Keratinocyte (primary cell): ENCODE measurements at regions not wholly inside any gene's neighbourhood (a gene's known extent, or its start where the extent isn't known, plus 50 kb on each side); places are given as distances from the start of the nearest gene placed in this dataset.
"Not testable (repeated sequence)": the region's sequence is repeated elsewhere in the genome, so short reads cannot be mapped to it uniquely, and the experiment has no call there.

ENCODE experiments used
- DNase-seq: peaks from one replicate; pipeline ENCODE4 v3.0.0-alpha.2; 2011; ENCODE audit warnings: low read depth, missing footprints, low spot score
- FAIRE-seq: peaks from 2 replicates; lab custom pipeline; 2011; peaks lifted over from hg19 to GRCh38; lab: Jason Lieb, UNC
- H2AFZ ChIP-seq: 2 replicates; pipeline ENCODE4 v1.6.0; 2012; ENCODE audit warnings: low read length, control low read depth, inconsistent platforms; ENCODE audit not compliant: control insufficient read depth
- H3K27ac ChIP-seq: 2 replicates; pipeline ENCODE4 v1.5.1; 2011; ENCODE audit warnings: low read length; ENCODE audit not compliant: control insufficient read depth, insufficient read depth
- H3K27me3 ChIP-seq: 3 replicates; pipeline ENCODE4 v1.6.0; 2011; ENCODE audit warnings: low read length; ENCODE audit not compliant: control insufficient read depth, insufficient read depth; ENCODE audit errors: extremely low read depth
- H3K36me3 ChIP-seq, 2 experiments: 2 replicates in 1 of 2; 3 replicates in 1 of 2; pipeline ENCODE4 v1.5.1; 2011; ENCODE audit warnings: low read length in 2 of 2, mild to moderate bottlenecking in 1 of 2; ENCODE audit not compliant: control insufficient read depth in 2 of 2, insufficient read depth in 2 of 2; ENCODE audit errors: extremely low read depth in 1 of 2
- H3K4me1 ChIP-seq: 3 replicates; pipeline ENCODE4 v1.5.1; 2011; ENCODE audit warnings: low read length; ENCODE audit not compliant: control insufficient read depth, insufficient read depth; ENCODE audit errors: extremely low read depth
- H3K4me2 ChIP-seq: 3 replicates; pipeline ENCODE4 v1.6.0; 2011; ENCODE audit warnings: low read depth, low read length; ENCODE audit not compliant: control insufficient read depth, insufficient read depth; ENCODE audit errors: extremely low read depth
- H3K4me3 ChIP-seq, 3 experiments: fragments of 200-600 bp in 1 of 3; sonication (generic) in 1 of 3; 2 replicates in 2 of 3; 3 replicates in 1 of 3; pipeline ENCODE4 v1.5.1; 2011 to 2016; ENCODE audit warnings: low read length in 3 of 3, mild to moderate bottlenecking in 3 of 3, control low read depth in 2 of 3, inconsistent platforms in 1 of 3, low read depth in 1 of 3, mixed read lengths in 1 of 3, mixed run types in 1 of 3, moderate library complexity in 1 of 3; ENCODE audit not compliant: control insufficient read depth in 2 of 3, insufficient read depth in 2 of 3; ENCODE audit errors: extremely low read depth in 1 of 3
- H3K79me2 ChIP-seq: 2 replicates; pipeline ENCODE4 v1.6.0; 2012; ENCODE audit warnings: low read length; ENCODE audit not compliant: control insufficient read depth, insufficient read depth
- H3K9ac ChIP-seq: 3 replicates; pipeline ENCODE4 v1.6.0; 2011; ENCODE audit warnings: low read length; ENCODE audit not compliant: control insufficient read depth, insufficient read depth; ENCODE audit errors: extremely low read depth
- H3K9me1 ChIP-seq: 3 replicates; pipeline ENCODE4 v1.6.0; 2011; ENCODE audit warnings: low read length; ENCODE audit not compliant: control insufficient read depth, insufficient read depth; ENCODE audit errors: extremely low read depth
- H3K9me3 ChIP-seq: 2 replicates; pipeline ENCODE4 v1.5.1; 2012; ENCODE audit warnings: low read depth, low read length; ENCODE audit not compliant: control insufficient read depth
- H4K20me1 ChIP-seq: 3 replicates; pipeline ENCODE4 v1.6.0; 2011; ENCODE audit warnings: low read length; ENCODE audit not compliant: control insufficient read depth, insufficient read depth; ENCODE audit errors: extremely low read depth
- CTCF ChIP-seq, 3 experiments: IDR thresholded peaks in 1 of 3; conservative IDR thresholded peaks in 1 of 3; optimal IDR thresholded peaks in 1 of 3; 2 replicates in 2 of 3; 3 replicates in 1 of 3; pipeline versions ENCODE3 to v1.5.1; 2011; ENCODE audit warnings: low read length in 3 of 3, mild to moderate bottlenecking in 3 of 3, moderate library complexity in 2 of 3, control low read depth in 1 of 3, inconsistent platforms in 1 of 3; ENCODE audit not compliant: insufficient read depth in 2 of 3; ENCODE audit errors: extremely low read depth in 1 of 3
- EZH2 ChIP-seq: IDR thresholded peaks from one replicate; pipeline ENCODE4 v1.6.1; 2012; ENCODE audit warnings: inconsistent platforms, mild to moderate bottlenecking, low read length, moderate library complexity
- dilution Hi-C: fragments of 300-500 bp; cut with MboI; formaldehyde crosslinking; loops from one replicate; pipeline ENCODE4 v1.7.0; 2020; ENCODE audit warnings: low sequenced_read_pairs; ENCODE audit not compliant: extremely low pct_ligation_motif_present

GRCh38 chr6:14477559-14477958, 360.0 kb downstream of the CD83 start:
- H3K9ac ChIP-seq: no peak overlapping the region
- no peaks in the 10 kb centered on the region for H3K4me1 ChIP-seq
- no peaks in the 10 kb centered on the region for H3K36me3 ChIP-seq
- FAIRE-seq (no peak), DNase-seq (no peak)
- H3K9me3 ChIP-seq: no peaks in the 10 kb centered on the region
- H4K20me1 ChIP-seq: no peaks in the 10 kb centered on the region
- no peaks in the 10 kb centered on the region for H3K79me2 ChIP-seq
- dilution Hi-C loops: no loop called here
- H3K9me1 ChIP-seq: no peaks in the 10 kb centered on the region
- no peaks in the 10 kb centered on the region for H3K27me3 ChIP-seq
- H3K27ac ChIP-seq: no peak overlapping the region
- no peak for TF ChIP-seq CTCF (optimal IDR thresholded peaks at IDR 0.05 in 1 of 3, IDR thresholded peaks at IDR 0.05 in 1 of 3, conservative IDR thresholded peaks at IDR 0.05 in 1 of 3; ENCODE audit: extremely low read depth in 1 of 3, insufficient read depth in 2 of 3, low read length in 3 of 3)
- TF ChIP-seq EZH2: no peak
- H3K4me2 ChIP-seq: no peak overlapping the region
- no peak overlapping the region for H2AFZ ChIP-seq
- no peak overlapping the region for H3K4me3 ChIP-seq

- FAIRE-seq: no peak
- Histone ChIP-seq H3K9ac (no peak overlapping the region), H3K4me2 (no peak overlapping the region), H3K9me1 (no peaks in the 10 kb centered on the region), H3K27me3 (no peaks in the 10 kb centered on the region), H3K27ac (no peak overlapping the region), H4K20me1 (no peaks in the 10 kb centered on the region), H3K9me3 (no peaks in the 10 kb centered on the region), H3K4me1 (no peaks in the 10 kb centered on the region), H3K36me3 (no peaks in the 10 kb centered on the region), H3K4me3 (no peak overlapping the region), H2AFZ (no peak overlapping the region), H3K79me2 (no peaks in the 10 kb centered on the region)
- DNase-seq: no peak
- dilution Hi-C loops: no loop called here
- TF ChIP-seq EZH2 (no peak), CTCF (optimal IDR thresholded peaks at IDR 0.05 in 1 of 3, IDR thresholded peaks at IDR 0.05 in 1 of 3, conservative IDR thresholded peaks at IDR 0.05 in 1 of 3; ENCODE audit: extremely low read depth in 1 of 3, insufficient read depth in 2 of 3, low read length in 3 of 3) (no peak)
These were observed 361.0 kb downstream of the CD83 start for GRCh38 chr6:14478381-14479225.

GRCh38 chr6:14481946-14482345, 364.4 kb downstream of the CD83 start:
- H4K20me1 ChIP-seq, dilution Hi-C loops, H3K27me3 ChIP-seq, H3K79me2 ChIP-seq, DNase-seq, H3K9ac ChIP-seq, H3K9me1 ChIP-seq, H3K4me2 ChIP-seq, H3K4me3 ChIP-seq, H3K36me3 ChIP-seq, H2AFZ ChIP-seq, H3K4me1 ChIP-seq, H3K27ac ChIP-seq, FAIRE-seq, H3K9me3 ChIP-seq: not testable (repeated sequence)
